SK-N-SH treated with all-trans-retinoic acid at 6 μM for 48 hours (cell line): ENCODE measurements at regions not wholly inside any gene's neighbourhood (a gene's known extent, or its start where the extent isn't known, plus 50 kb on each side); places are given as distances from the start of the nearest gene placed in this dataset.

Experiments
- ATAC-seq: fragments of 200-7000 bp; cut with Tn5 transposase; 3 replicates; pipeline ENCODE4 v1.9.1; 2020; ENCODE audit warnings: mild to moderate bottlenecking, moderate library complexity
- ARNTL ChIP-seq: fragments of 450-650 bp; formaldehyde crosslinking; IDR thresholded peaks from 2 replicates; pipeline ENCODE4 v1.5.0; 2020; ENCODE audit warnings: low read depth, mild to moderate bottlenecking, moderate library complexity, borderline replicate concordance
- BACH2 ChIP-seq: fragments of 250-450 bp; sonication (Bioruptor Pico); IDR thresholded peaks from 2 replicates; pipeline ENCODE4 v1.9.0; 2021; ENCODE audit warnings: mild to moderate bottlenecking, borderline replicate concordance
- CSDC2 ChIP-seq: fragments of 250-450 bp; sonication (Bioruptor Pico); IDR thresholded peaks from 2 replicates; pipeline ENCODE4 v1.5.0; 2020; ENCODE audit warnings: mild to moderate bottlenecking, moderate library complexity
- CSRNP3 ChIP-seq: fragments of 250-450 bp; sonication (Bioruptor Pico); IDR thresholded peaks from 2 replicates; pipeline ENCODE4 v1.5.1; 2021; ENCODE audit warnings: mild to moderate bottlenecking, moderate library complexity
- ESRRG ChIP-seq: fragments of 250-450 bp; sonication (Bioruptor Pico); IDR thresholded peaks from 2 replicates; pipeline ENCODE4 v1.6.1; 2021; ENCODE audit warnings: mild to moderate bottlenecking
- GLIS3 ChIP-seq: fragments of 250-450 bp; sonication (Bioruptor Pico); IDR thresholded peaks from 2 replicates; pipeline ENCODE4 v1.5.0; 2020; ENCODE audit warnings: mild to moderate bottlenecking, moderate library complexity
- ISL1 ChIP-seq: fragments of 250-450 bp; sonication (Bioruptor Pico); IDR thresholded peaks from 2 replicates; pipeline ENCODE4 v2.1.2; 2022; ENCODE audit warnings: mild to moderate bottlenecking, moderate library complexity
- OSR1 ChIP-seq: fragments of 250-450 bp; sonication (Bioruptor Pico); IDR thresholded peaks from 2 replicates; pipeline ENCODE4 v1.8.0; 2022; ENCODE audit warnings: moderate library complexity, mild to moderate bottlenecking, inconsistent platforms
- PATZ1 ChIP-seq: fragments of 250-450 bp; sonication (Bioruptor Pico); IDR thresholded peaks from 2 replicates; pipeline ENCODE4 v1.8.0; 2020; ENCODE audit warnings: mild to moderate bottlenecking, moderate library complexity, borderline replicate concordance
- POU6F1 ChIP-seq: fragments of 250-450 bp; sonication (Bioruptor Pico); IDR thresholded peaks from 2 replicates; pipeline ENCODE4 v1.8.0; 2021; ENCODE audit warnings: low read depth, mild to moderate bottlenecking, moderate library complexity, borderline replicate concordance
- PPARA ChIP-seq: fragments of 250-450 bp; sonication (Bioruptor Pico); IDR thresholded peaks from 2 replicates; pipeline ENCODE4 v1.5.0; 2020; ENCODE audit warnings: mild to moderate bottlenecking, borderline replicate concordance
- RARB ChIP-seq: fragments of 250-450 bp; sonication (Bioruptor Pico); IDR thresholded peaks from 2 replicates; pipeline ENCODE4 v1.8.0; 2021; ENCODE audit warnings: mild to moderate bottlenecking, moderate library complexity
- SNAI2 ChIP-seq: fragments of 250-450 bp; sonication (Bioruptor Pico); IDR thresholded peaks from 2 replicates; pipeline ENCODE4 v1.5.0; 2020; ENCODE audit warnings: mild to moderate bottlenecking, moderate library complexity
- TCF4 ChIP-seq: fragments of 250-450 bp; sonication (Bioruptor Pico); IDR thresholded peaks from 2 replicates; pipeline ENCODE4 v1.8.0; 2021; ENCODE audit warnings: mild to moderate bottlenecking, moderate library complexity, borderline replicate concordance
- TOX ChIP-seq: fragments of 250-450 bp; sonication (Bioruptor Pico); IDR thresholded peaks from 2 replicates; pipeline ENCODE4 v1.8.0; 2021; ENCODE audit warnings: mild to moderate bottlenecking, moderate library complexity, borderline replicate concordance
- TSHZ2 ChIP-seq: fragments of 250-450 bp; sonication (Bioruptor Pico); IDR thresholded peaks from 2 replicates; pipeline ENCODE4 v1.5.0; 2020; ENCODE audit warnings: mild to moderate bottlenecking, moderate library complexity
- ZC3H10 ChIP-seq: fragments of 250-450 bp; sonication (Bioruptor Pico); IDR thresholded peaks from 2 replicates; pipeline ENCODE4 v1.5.1; 2021; ENCODE audit warnings: mild to moderate bottlenecking, moderate library complexity
- ZFP3 ChIP-seq: fragments of 250-450 bp; sonication (Bioruptor Pico); IDR thresholded peaks from 2 replicates; pipeline ENCODE4 v1.5.0; 2020; ENCODE audit warnings: mild to moderate bottlenecking, moderate library complexity
- ZFP30 ChIP-seq: fragments of 450-650 bp; formaldehyde crosslinking; IDR thresholded peaks from 2 replicates; pipeline ENCODE4 v1.5.0; 2022; ENCODE audit warnings: mild to moderate bottlenecking, moderate library complexity
- ZNF565 ChIP-seq: fragments of 450-650 bp; formaldehyde crosslinking; conservative IDR thresholded peaks from 2 replicates; pipeline ENCODE4 v1.5.0; 2020; ENCODE audit warnings: low read depth, mild to moderate bottlenecking, moderate library complexity
- ZNF8 ChIP-seq: fragments of 450-650 bp; formaldehyde crosslinking; IDR thresholded peaks from 2 replicates; pipeline ENCODE4 v1.5.0; 2020; ENCODE audit warnings: mild to moderate bottlenecking, moderate library complexity

- ATAC-seq = no peak
- TF ChIP-seq RARB (CRISPR knock-in tag) (no peak), TOX (CRISPR knock-in tag) (no peak), ARNTL (CRISPR knock-in tag) (no peak), SNAI2 (CRISPR knock-in tag) (no peak), OSR1 (CRISPR knock-in tag) (no peak), TSHZ2 (CRISPR knock-in tag) (no peak), BACH2 (CRISPR knock-in tag) (no peak), GLIS3 (no peak), ZFP30 (CRISPR knock-in tag) (no peak), POU6F1 (CRISPR knock-in tag) (no peak), ISL1 (no peak), ESRRG (CRISPR knock-in tag) (no peak), TCF4 (CRISPR knock-in tag) (no peak), PATZ1 (no peak), ZNF8 (CRISPR knock-in tag) (no peak), CSRNP3 (CRISPR knock-in tag) (no peak), ZC3H10 (CRISPR knock-in tag) (no peak)
Measured at GRCh38 chr4:36624030-36624429, 342.6 kb downstream of the DTHD1 start.

- TF ChIP-seq CSDC2 (CRISPR knock-in tag) = no peak
- TF ChIP-seq ZC3H10 (CRISPR knock-in tag) = no peak
- TF ChIP-seq ZNF8 (CRISPR knock-in tag) = no peak
- no peak for TF ChIP-seq ZFP3 (CRISPR knock-in tag)
- no peak for TF ChIP-seq ISL1
- no peak for TF ChIP-seq ZFP30 (CRISPR knock-in tag)
- no peak for TF ChIP-seq POU6F1 (CRISPR knock-in tag)
- no peak for TF ChIP-seq PPARA (CRISPR knock-in tag)
- TF ChIP-seq ESRRG (CRISPR knock-in tag) = no peak
- TF ChIP-seq OSR1 (CRISPR knock-in tag) = no peak
- TF ChIP-seq ARNTL (CRISPR knock-in tag) = no peak
- no peak for TF ChIP-seq BACH2 (CRISPR knock-in tag)
- TF ChIP-seq GLIS3 = no peak
- no peak for TF ChIP-seq PATZ1
- TF ChIP-seq ZNF565 = no peak
- TF ChIP-seq, all 23 proteins: peak for 0
- no peak for ATAC-seq
Measured at GRCh38 chr4:36638273-36638811, 356.9 kb downstream of the DTHD1 start.
